Endothelial cell of umbilical vein (primary cell): ENCODE measurements at regions not wholly inside any gene's neighbourhood (a gene's known extent, or its start where the extent isn't known, plus 50 kb on each side); places are given as distances from the start of the nearest gene placed in this dataset.

Source experiments
- BruUV-seq: library from RNA; stranded (reverse); fragments of 400-500 nt; replicated peaks from 2 replicates; lab custom pipeline; 2021; lab: Mats Ljungman, UMichigan
- CTCF ChIA-PET: fragments of 300-600, 350-600 bp; sonication (Branson Sonifier 250); formaldehyde crosslinking; loops from one replicate; lab custom pipeline; 2021; ENCODE audit warnings: antibody characterized with exemption, inconsistent platforms; lab: Charles Lee
- POLR2A ChIA-PET: fragments of 300-600, 350-600 bp; sonication (Branson Sonifier 250); formaldehyde crosslinking; loops from one replicate; lab custom pipeline; 2021; ENCODE audit warnings: antibody characterized with exemption, inconsistent platforms; lab: Charles Lee
- DNase-seq: peaks from one replicate; pipeline ENCODE4 v3.0.0-alpha.2; 2011; ENCODE audit warnings: low read depth, low spot score
- FAIRE-seq: peaks from 2 replicates; lab custom pipeline; 2011; peaks lifted over from hg19 to GRCh38; lab: Jason Lieb, UNC
- H2AFZ ChIP-seq: 2 replicates; pipeline ENCODE4 v1.6.0; 2012; ENCODE audit warnings: low read depth, low read length, control low read depth, inconsistent platforms
- H3K27ac ChIP-seq: 2 replicates; pipeline ENCODE4 v1.5.1; 2011; ENCODE audit warnings: low read depth, mild to moderate bottlenecking, control low read depth, low read length, moderate library complexity; ENCODE audit not compliant: insufficient read depth
- H3K27me3 ChIP-seq, 2 experiments: 2 replicates each; pipeline versions ENCODE4 v1.6.0 to v1.6.1; 2011; ENCODE audit warnings: low read length in 2 of 2, mixed read lengths in 1 of 2; ENCODE audit not compliant: control insufficient read depth in 2 of 2, insufficient read depth in 2 of 2
- H3K36me3 ChIP-seq, 2 experiments: 2 replicates in 1 of 2; 3 replicates in 1 of 2; pipeline ENCODE4 v1.5.1; 2011; ENCODE audit warnings: low read length in 2 of 2, mild to moderate bottlenecking in 1 of 2, moderate library complexity in 1 of 2; ENCODE audit not compliant: control insufficient read depth in 2 of 2, insufficient read depth in 2 of 2; ENCODE audit errors: extremely low read depth in 1 of 2
- H3K4me1 ChIP-seq: 3 replicates; pipeline ENCODE4 v1.5.1; 2011; ENCODE audit warnings: mild to moderate bottlenecking, low read length; ENCODE audit not compliant: control insufficient read depth, insufficient read depth; ENCODE audit errors: extremely low read depth
- H3K4me2 ChIP-seq: 2 replicates; pipeline ENCODE4 v1.6.1; 2011; ENCODE audit warnings: low read length, control low read depth, mixed read lengths; ENCODE audit not compliant: insufficient read depth
- H3K4me3 ChIP-seq, 3 experiments: fragments of 200-600 bp in 1 of 3; sonication (generic), shearing (Covaris generic) in 1 of 3; replicated peaks in 1 of 3; 2 replicates each; pipeline ENCODE4 v1.5.1; 2011 to 2016; ENCODE audit warnings: control low read depth in 3 of 3, low read length in 3 of 3, mild to moderate bottlenecking in 2 of 3, inconsistent platforms in 1 of 3, low read depth in 1 of 3, moderate library complexity in 1 of 3; ENCODE audit not compliant: insufficient read depth in 1 of 3
- H3K79me2 ChIP-seq: 2 replicates; pipeline ENCODE4 v1.6.0; 2012; ENCODE audit warnings: low read length, inconsistent platforms; ENCODE audit not compliant: control insufficient read depth, insufficient read depth
- H3K9ac ChIP-seq: replicated peaks from 2 replicates; pipeline ENCODE3; 2011; ENCODE audit warnings: low read length, control low read depth; ENCODE audit not compliant: insufficient read depth; ENCODE audit errors: extremely low read depth
- H3K9me1 ChIP-seq: replicated peaks from 3 replicates; pipeline ENCODE4 v1.6.0; 2011; ENCODE audit warnings: mild to moderate bottlenecking, low read length; ENCODE audit not compliant: control insufficient read depth, insufficient read depth; ENCODE audit errors: extremely low read depth
- H3K9me3 ChIP-seq: replicated peaks from 2 replicates; pipeline ENCODE4 v1.5.1; 2012; ENCODE audit warnings: low read length, inconsistent platforms; ENCODE audit not compliant: control insufficient read depth, insufficient read depth
- H4K20me1 ChIP-seq: replicated peaks from 2 replicates; pipeline ENCODE3; 2011; ENCODE audit warnings: mild to moderate bottlenecking, low read length; ENCODE audit not compliant: control insufficient read depth, insufficient read depth; ENCODE audit errors: extremely low read depth
- EZH2 ChIP-seq: IDR thresholded peaks from 2 replicates; pipeline ENCODE4 v1.6.1; 2012; ENCODE audit warnings: borderline replicate concordance, low read depth, mild to moderate bottlenecking, moderate library complexity, low read length, inconsistent platforms; ENCODE audit not compliant: severe bottlenecking
- FOS ChIP-seq: IDR thresholded peaks from 2 replicates; pipeline ENCODE4 v1.6.1; 2011; ENCODE audit warnings: mild to moderate bottlenecking, low read length, moderate library complexity, borderline replicate concordance; ENCODE audit not compliant: insufficient read depth
- GATA2 ChIP-seq: IDR thresholded peaks from 2 replicates; pipeline ENCODE4 v1.7.0; 2011; ENCODE audit warnings: low read depth, mild to moderate bottlenecking, moderate library complexity, mixed read lengths, low read length; ENCODE audit not compliant: insufficient read length, insufficient read depth
- JUN ChIP-seq: IDR thresholded peaks from 2 replicates; pipeline ENCODE4 v1.6.1; 2011; ENCODE audit warnings: borderline replicate concordance, low read depth; ENCODE audit not compliant: insufficient read length, insufficient read depth
- MYC ChIP-seq: IDR thresholded peaks from one replicate; pipeline ENCODE4 v1.6.1; 2011; ENCODE audit warnings: mild to moderate bottlenecking, low read depth, low read length
- POLR2A ChIP-seq: IDR thresholded peaks from 2 replicates; pipeline ENCODE4 v1.6.1; 2012; ENCODE audit warnings: low read depth, mild to moderate bottlenecking, control low read depth, low read length
- POLR2AphosphoS5 ChIP-seq: IDR thresholded peaks from 2 replicates; pipeline ENCODE4 v1.6.1; 2012; ENCODE audit warnings: low read depth, mild to moderate bottlenecking, control low read depth, low read length, moderate library complexity; ENCODE audit not compliant: insufficient read depth
- dilution Hi-C: fragments of 300-500 bp; cut with MboI; formaldehyde crosslinking; loops from one replicate; pipeline ENCODE4 v1.15.0; 2019; ENCODE audit warnings: low sequenced_read_pairs; ENCODE audit not compliant: extremely low pct_ligation_motif_present
- intact Hi-C: fragments of 100-400 bp; cut with micrococcal nuclease; formaldehyde crosslinking; loops from one replicate; pipeline ENCODE4 v1.10.0; 2022
- TF ChIP-seq, protein P1 (sequence below), 2 donors: IDR thresholded peaks; 1 replicate in 1 of 2; 2 replicates in 1 of 2; pipeline ENCODE4 v1.5.1; 2011; ENCODE audit warnings: low read length in 2 of 2, mild to moderate bottlenecking in 2 of 2, moderate library complexity in 2 of 2, control low read depth in 1 of 2, inconsistent platforms in 1 of 2, low read depth in 1 of 2; ENCODE audit not compliant: insufficient read depth in 1 of 2; ENCODE audit errors: extremely low read depth in 1 of 2
- TF ChIP-seq, protein P2 (sequence below): IDR thresholded peaks from 2 replicates; pipeline ENCODE4 v1.6.1; 2011; ENCODE audit not compliant: insufficient read depth, insufficient read length

GRCh38 chr1:5765997-5766913, 226.0 kb downstream of the NPHP4 start:
- TF ChIP-seq, protein P1, sequence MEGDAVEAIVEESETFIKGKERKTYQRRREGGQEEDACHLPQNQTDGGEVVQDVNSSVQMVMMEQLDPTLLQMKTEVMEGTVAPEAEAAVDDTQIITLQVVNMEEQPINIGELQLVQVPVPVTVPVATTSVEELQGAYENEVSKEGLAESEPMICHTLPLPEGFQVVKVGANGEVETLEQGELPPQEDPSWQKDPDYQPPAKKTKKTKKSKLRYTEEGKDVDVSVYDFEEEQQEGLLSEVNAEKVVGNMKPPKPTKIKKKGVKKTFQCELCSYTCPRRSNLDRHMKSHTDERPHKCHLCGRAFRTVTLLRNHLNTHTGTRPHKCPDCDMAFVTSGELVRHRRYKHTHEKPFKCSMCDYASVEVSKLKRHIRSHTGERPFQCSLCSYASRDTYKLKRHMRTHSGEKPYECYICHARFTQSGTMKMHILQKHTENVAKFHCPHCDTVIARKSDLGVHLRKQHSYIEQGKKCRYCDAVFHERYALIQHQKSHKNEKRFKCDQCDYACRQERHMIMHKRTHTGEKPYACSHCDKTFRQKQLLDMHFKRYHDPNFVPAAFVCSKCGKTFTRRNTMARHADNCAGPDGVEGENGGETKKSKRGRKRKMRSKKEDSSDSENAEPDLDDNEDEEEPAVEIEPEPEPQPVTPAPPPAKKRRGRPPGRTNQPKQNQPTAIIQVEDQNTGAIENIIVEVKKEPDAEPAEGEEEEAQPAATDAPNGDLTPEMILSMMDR (IDR thresholded peaks at IDR 0.05; ENCODE audit: extremely low read depth in 1 of 2, insufficient read depth in 1 of 2, low read depth in 1 of 2, low read length in 2 of 2), result no peak
- TF ChIP-seq, protein P2, sequence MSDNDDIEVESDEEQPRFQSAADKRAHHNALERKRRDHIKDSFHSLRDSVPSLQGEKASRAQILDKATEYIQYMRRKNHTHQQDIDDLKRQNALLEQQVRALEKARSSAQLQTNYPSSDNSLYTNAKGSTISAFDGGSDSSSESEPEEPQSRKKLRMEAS, result no peak
- TF ChIP-seq FOS, result no peak
- TF ChIP-seq EZH2, result no peak
- no peak for TF ChIP-seq POLR2AphosphoS5
- no peak for TF ChIP-seq POLR2A
- TF ChIP-seq MYC, result no peak
- TF ChIP-seq JUN, result no peak
- no peak for TF ChIP-seq GATA2
- POLR2A ChIA-PET, result no interaction called here
- dilution Hi-C loops (no loop called here), intact Hi-C loops (no loop called here)
- H3K4me3 ChIP-seq, result no peak overlapping the region
- BruUV-seq, result no TSS peak
- no peaks in the 10 kb centered on the region for H3K36me3 ChIP-seq
- H3K9me1 ChIP-seq, result no peaks in the 10 kb centered on the region
- H3K9ac ChIP-seq, result no peak overlapping the region
- H2AFZ ChIP-seq, result no peak overlapping the region
- H3K79me2 ChIP-seq, result no peaks in the 10 kb centered on the region
- CTCF ChIA-PET, result no interaction called here
- no peak overlapping the region for H3K27ac ChIP-seq
- FAIRE-seq (no peak), DNase-seq (no peak)
- no peak overlapping the region for H3K4me2 ChIP-seq
- H3K9me3 ChIP-seq, result no peaks in the 10 kb centered on the region
- no peaks in the 10 kb centered on the region for H3K4me1 ChIP-seq
- H4K20me1 ChIP-seq, result no peaks in the 10 kb centered on the region
- no peaks in the 10 kb centered on the region for H3K27me3 ChIP-seq
